OCI-LY1 (cell line): ENCODE measurements at regions not wholly inside any gene's neighbourhood (a gene's known extent, or its start where the extent isn't known, plus 50 kb on each side); places are given as distances from the start of the nearest gene placed in this dataset.

Source experiments
- EZH2 ChIP-seq: fragments of 200-600 bp; sonication (generic), shearing (Covaris generic); IDR thresholded peaks from 2 replicates; pipeline ENCODE4 v1.8.0; 2017; ENCODE audit warnings: borderline replicate concordance, mixed run types, mild to moderate bottlenecking, antibody characterized with exemption, low read length, moderate library complexity, mixed read lengths
- TF ChIP-seq, protein P1 (sequence below): fragments of 200-600 bp; sonication (generic), shearing (Covaris generic); IDR thresholded peaks from 2 replicates; pipeline ENCODE4 v1.5.1; 2017; ENCODE audit warnings: mild to moderate bottlenecking, antibody characterized with exemption, low read length, moderate library complexity, mixed read lengths

DNA sequence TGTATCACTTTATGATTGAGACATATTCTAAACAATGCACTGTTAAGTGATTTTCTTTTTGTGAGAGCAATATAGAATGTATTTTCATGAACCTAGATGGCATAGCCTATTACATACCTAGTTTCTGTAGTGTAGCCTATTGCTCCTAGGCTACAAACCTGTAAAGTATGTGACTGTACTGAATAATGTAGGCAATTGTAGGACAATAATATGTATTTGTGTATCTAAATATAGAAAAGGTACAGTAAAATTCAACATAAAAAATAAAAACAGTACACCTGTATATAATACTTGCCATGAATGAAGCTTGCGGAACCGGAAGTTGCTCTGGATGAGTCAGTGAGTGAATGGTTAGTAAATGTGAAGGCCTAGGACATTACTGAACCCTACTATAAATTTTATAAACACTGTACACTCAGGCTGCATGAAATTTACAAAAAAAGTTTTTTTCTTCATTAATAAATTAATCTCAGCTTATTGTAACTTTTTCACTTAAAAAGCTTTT, 106.7 kb downstream of the VSIG4 start:
- TF ChIP-seq, protein P1, sequence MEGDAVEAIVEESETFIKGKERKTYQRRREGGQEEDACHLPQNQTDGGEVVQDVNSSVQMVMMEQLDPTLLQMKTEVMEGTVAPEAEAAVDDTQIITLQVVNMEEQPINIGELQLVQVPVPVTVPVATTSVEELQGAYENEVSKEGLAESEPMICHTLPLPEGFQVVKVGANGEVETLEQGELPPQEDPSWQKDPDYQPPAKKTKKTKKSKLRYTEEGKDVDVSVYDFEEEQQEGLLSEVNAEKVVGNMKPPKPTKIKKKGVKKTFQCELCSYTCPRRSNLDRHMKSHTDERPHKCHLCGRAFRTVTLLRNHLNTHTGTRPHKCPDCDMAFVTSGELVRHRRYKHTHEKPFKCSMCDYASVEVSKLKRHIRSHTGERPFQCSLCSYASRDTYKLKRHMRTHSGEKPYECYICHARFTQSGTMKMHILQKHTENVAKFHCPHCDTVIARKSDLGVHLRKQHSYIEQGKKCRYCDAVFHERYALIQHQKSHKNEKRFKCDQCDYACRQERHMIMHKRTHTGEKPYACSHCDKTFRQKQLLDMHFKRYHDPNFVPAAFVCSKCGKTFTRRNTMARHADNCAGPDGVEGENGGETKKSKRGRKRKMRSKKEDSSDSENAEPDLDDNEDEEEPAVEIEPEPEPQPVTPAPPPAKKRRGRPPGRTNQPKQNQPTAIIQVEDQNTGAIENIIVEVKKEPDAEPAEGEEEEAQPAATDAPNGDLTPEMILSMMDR: no peak
- TF ChIP-seq EZH2: no peak
